ENCODE measurements at regions not wholly inside any gene's neighbourhood (a gene's known extent, or its start where the extent isn't known, plus 50 kb on each side); places are given as distances from the start of the nearest gene placed in this dataset.

GRCh38 chr2:71277536-71278103 lies 50.7 kb upstream of the PAIP2B start:
- TF ChIP-seq, protein P1, sequence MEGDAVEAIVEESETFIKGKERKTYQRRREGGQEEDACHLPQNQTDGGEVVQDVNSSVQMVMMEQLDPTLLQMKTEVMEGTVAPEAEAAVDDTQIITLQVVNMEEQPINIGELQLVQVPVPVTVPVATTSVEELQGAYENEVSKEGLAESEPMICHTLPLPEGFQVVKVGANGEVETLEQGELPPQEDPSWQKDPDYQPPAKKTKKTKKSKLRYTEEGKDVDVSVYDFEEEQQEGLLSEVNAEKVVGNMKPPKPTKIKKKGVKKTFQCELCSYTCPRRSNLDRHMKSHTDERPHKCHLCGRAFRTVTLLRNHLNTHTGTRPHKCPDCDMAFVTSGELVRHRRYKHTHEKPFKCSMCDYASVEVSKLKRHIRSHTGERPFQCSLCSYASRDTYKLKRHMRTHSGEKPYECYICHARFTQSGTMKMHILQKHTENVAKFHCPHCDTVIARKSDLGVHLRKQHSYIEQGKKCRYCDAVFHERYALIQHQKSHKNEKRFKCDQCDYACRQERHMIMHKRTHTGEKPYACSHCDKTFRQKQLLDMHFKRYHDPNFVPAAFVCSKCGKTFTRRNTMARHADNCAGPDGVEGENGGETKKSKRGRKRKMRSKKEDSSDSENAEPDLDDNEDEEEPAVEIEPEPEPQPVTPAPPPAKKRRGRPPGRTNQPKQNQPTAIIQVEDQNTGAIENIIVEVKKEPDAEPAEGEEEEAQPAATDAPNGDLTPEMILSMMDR (IDR thresholded peaks at IDR 0.05; ENCODE audit: low read depth, low read length), result peak; percentile 48
- no peak for TF ChIP-seq POLR2A (IDR thresholded peaks at IDR 0.05; ENCODE audit: extremely low read depth, insufficient read length)
- TF ChIP-seq, protein P2, sequence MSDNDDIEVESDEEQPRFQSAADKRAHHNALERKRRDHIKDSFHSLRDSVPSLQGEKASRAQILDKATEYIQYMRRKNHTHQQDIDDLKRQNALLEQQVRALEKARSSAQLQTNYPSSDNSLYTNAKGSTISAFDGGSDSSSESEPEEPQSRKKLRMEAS (IDR thresholded peaks at IDR 0.05; ENCODE audit: low read depth, low read length), result no peak
- no peak for TF ChIP-seq MYC (IDR thresholded peaks at IDR 0.05; ENCODE audit: low read depth, low read length)
